ENCODE measurements at regions not wholly inside any gene's neighbourhood (a gene's known extent, or its start where the extent isn't known, plus 50 kb on each side); places are given as distances from the start of the nearest gene placed in this dataset.
"Not testable (repeated sequence)": the region's sequence is repeated elsewhere in the genome, so short reads cannot be mapped to it uniquely, and the experiment has no call there.

DNA sequence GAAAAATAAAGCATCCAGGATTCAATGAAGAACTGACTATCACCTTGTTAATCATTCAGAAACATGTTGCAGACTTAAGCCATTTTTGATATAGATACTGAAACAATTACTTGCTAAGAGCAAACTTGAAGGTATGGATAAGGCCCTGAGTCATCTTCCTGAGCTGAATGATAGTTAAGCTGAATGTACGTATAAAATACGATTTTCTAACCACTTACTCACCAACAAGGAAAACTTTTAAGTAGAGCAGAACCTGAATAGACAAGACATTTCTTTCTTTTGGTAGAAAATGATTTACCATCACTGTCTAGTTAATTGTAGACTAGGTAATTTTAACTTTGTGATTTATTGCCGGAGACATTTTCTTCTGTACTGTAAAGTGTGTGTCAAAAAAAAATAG lies 261.2 kb downstream of the RTP5 start:
- not testable (repeated sequence) for DNase-seq

DNA sequence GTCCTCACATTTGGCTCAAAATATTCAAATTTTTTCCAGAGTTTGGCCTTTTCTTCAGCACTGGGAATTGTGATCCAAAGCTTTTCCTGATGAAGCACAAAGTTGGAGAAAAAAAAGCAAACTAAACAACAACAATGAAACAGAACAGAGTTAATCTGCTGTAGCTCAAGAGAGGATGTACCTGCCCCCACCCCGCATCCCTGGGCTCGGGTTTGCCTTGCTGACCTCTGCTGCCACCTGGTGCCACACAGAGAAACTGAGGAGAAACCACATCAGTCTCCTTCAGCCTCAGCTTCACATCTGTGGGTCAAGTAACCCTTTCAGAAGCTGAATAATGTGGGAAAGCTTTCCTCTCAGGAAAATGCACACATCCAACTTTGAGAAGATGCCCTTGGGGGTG lies 290.4 kb downstream of the RTP5 start:
- DNase-seq = not testable (repeated sequence)

DNA sequence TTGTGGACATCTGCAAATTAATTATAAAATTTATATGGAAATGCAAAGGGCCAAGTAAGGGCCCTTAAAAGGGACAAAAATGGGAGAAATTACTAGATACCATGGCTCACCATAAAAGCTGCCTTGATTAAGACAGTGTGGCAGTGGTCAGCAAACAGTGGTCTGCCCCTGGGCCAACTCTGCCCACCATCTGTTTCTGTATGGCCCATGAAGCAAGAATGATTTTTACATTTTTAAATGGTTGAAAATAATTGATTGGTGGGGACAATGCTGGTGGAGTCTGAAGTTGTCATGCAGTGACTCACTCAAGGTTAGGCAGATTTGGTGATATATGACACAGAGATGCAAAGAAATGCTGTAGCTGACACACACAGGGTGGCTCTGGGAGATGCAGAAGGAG lies 295.6 kb downstream of the RTP5 start:
- DNase-seq = not testable (repeated sequence)

DNA sequence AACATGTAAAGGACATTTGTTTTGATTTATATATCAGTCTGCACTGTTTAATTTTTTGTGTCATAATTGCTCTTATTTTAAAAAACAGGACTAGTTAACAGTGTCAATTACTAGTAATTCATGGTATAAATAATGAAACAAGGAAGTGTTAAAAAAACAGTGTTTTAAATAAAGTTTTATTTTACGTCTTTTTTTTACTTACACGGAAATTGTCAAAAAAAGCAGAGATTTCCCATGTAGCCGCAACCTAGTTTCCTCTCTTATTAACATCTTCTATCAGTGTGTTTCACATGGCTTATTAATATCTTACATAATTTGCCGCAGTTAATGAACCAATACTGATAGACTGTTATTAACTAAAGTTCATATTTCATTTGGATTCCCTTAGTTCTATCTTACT lies 301.8 kb downstream of the RTP5 start:
- not testable (repeated sequence) for DNase-seq
